Coronary artery (tissue), 2 donors: ENCODE measurements at regions not wholly inside any gene's neighbourhood (a gene's known extent, or its start where the extent isn't known, plus 50 kb on each side); places are given as distances from the start of the nearest gene placed in this dataset.

Source experiments
- DNase-seq: peaks from one replicate; pipeline ENCODE4 v3.0.0-alpha.2; 2017; ENCODE audit warnings: low spot score
- H3K27ac ChIP-seq, 2 donors: fragments of 200-600 bp; sonication (generic); one replicate each; pipeline ENCODE4 v1.5.1; 2016 to 2019
- H3K4me3 ChIP-seq: fragments of 200-600 bp; sonication (generic); 2 replicates; pipeline ENCODE4 v1.5.1; 2016; ENCODE audit warnings: mild to moderate bottlenecking, moderate library complexity
- CTCF ChIP-seq: fragments of 200-600 bp; sonication (generic); IDR thresholded peaks from one replicate; pipeline ENCODE4 v1.5.1; 2019; ENCODE audit warnings: antibody characterized with exemption

GRCh38 chr1:88466011-88466410 is 218.1 kb upstream of the PKN2 start:
- Histone ChIP-seq H3K4me3 (no peak overlapping the region), H3K27ac (no peak overlapping the region)
- DNase-seq: no peak
- TF ChIP-seq CTCF: no peak

GRCh38 chr1:88466899-88467580 is 217.0 kb upstream of the PKN2 start:
- TF ChIP-seq CTCF: no peak
- H3K4me3 ChIP-seq: no peak overlapping the region
- no peak for DNase-seq
- no peak overlapping the region for H3K27ac ChIP-seq

GRCh38 chr1:88472298-88472697 is 211.8 kb upstream of the PKN2 start:
- H3K4me3 ChIP-seq: no peak overlapping the region
- H3K27ac ChIP-seq: no peak overlapping the region
- DNase-seq: no peak
- no peak for TF ChIP-seq CTCF

GRCh38 chr1:88472714-88473113 is 211.4 kb upstream of the PKN2 start:
- no peak for DNase-seq
- no peak for TF ChIP-seq CTCF
- H3K4me3 ChIP-seq: no peak overlapping the region
- no peak overlapping the region for H3K27ac ChIP-seq

- no peak for DNase-seq
- Histone ChIP-seq H3K27ac (no peak overlapping the region), H3K4me3 (no peak overlapping the region)
- TF ChIP-seq CTCF: no peak
Observed at GRCh38 chr1:88474555-88475304, 209.3 kb upstream of the PKN2 start.

GRCh38 chr1:88484881-88485280 is 199.2 kb upstream of the PKN2 start:
- no peak for DNase-seq
- no peak overlapping the region for H3K27ac ChIP-seq

More at GRCh38 chr1:88484881-88485280, 199.2 kb upstream of the PKN2 start:
- H3K4me3 ChIP-seq: no peak overlapping the region
- TF ChIP-seq CTCF: no peak
